Mesothelial cell of epicardium (in vitro differentiated cells): ENCODE measurements at regions not wholly inside any gene's neighbourhood (a gene's known extent, or its start where the extent isn't known, plus 50 kb on each side); places are given as distances from the start of the nearest gene placed in this dataset.

Experiments
- DNase-seq, 2 experiments: peaks; one replicate each; pipeline ENCODE4 v3.0.0; 2021; ENCODE audit warnings: low spot score in 2 of 2; ENCODE audit not compliant: unreplicated experiment in 2 of 2
- H3K27ac Mint-ChIP-seq: 2 replicates; pipeline ENCODE4 v1.8.0; 2021; ENCODE audit warnings: mixed read lengths
- H3K27me3 Mint-ChIP-seq: 2 replicates; pipeline ENCODE4 v1.8.0; 2021; ENCODE audit warnings: low read depth, mixed read lengths
- H3K36me3 Mint-ChIP-seq: 2 replicates; pipeline ENCODE4 v1.8.0; 2021; ENCODE audit warnings: mixed read lengths
- H3K4me1 Mint-ChIP-seq: 2 replicates; pipeline ENCODE4 v1.8.0; 2021; ENCODE audit warnings: mixed read lengths
- H3K4me3 Mint-ChIP-seq: 2 replicates; pipeline ENCODE4 v1.8.0; 2021; ENCODE audit warnings: mild to moderate bottlenecking, moderate library complexity, mixed read lengths
- H3K9me3 Mint-ChIP-seq: 2 replicates; pipeline ENCODE4 v1.8.0; 2021; ENCODE audit warnings: mixed read lengths
- TF ChIP-seq, protein P1 (sequence below): fragments of 200-600 bp; sonication (generic); IDR thresholded peaks from one replicate; pipeline ENCODE4 v1.5.0; 2021; ENCODE audit warnings: antibody characterized with exemption; ENCODE audit not compliant: unreplicated experiment

DNA sequence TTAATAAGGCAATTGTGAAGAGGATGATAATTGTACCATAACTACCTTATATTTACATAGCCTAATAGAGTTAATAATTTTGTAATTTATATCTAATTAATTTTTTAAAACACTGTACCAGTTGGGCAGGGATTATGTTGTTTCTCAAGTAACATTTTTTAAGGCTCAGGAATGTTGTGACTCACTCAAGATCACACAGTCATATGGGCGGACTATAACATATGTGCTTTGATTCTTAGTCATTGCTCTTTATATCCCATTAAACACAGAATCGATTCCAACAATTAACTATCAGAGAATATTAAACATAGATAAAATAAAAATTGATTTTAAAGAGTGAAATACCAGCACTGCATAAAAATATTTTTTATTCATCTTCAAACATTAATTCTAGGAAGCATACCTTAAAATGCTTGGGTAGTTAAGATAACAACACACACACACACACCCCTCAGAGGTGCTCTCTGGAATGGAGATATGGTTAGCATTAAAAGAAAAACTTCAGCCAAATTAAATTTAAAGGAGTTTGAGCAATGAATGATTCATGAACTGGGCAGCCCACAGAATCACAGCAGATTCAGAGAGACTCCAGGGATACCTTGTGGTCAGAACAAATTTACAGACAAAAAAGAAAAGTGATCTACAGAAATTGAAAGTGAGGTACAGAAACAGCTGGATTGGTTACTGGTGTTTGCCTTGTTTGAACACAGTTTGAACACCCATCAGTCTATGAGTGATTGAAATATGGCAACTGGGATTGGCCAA is 869.4 kb upstream of the ID2 start:
- no peaks in the 10 kb centered on the region for H3K36me3 Mint-ChIP-seq
- H3K4me3 Mint-ChIP-seq = no peak overlapping the region
- TF ChIP-seq, protein P1, sequence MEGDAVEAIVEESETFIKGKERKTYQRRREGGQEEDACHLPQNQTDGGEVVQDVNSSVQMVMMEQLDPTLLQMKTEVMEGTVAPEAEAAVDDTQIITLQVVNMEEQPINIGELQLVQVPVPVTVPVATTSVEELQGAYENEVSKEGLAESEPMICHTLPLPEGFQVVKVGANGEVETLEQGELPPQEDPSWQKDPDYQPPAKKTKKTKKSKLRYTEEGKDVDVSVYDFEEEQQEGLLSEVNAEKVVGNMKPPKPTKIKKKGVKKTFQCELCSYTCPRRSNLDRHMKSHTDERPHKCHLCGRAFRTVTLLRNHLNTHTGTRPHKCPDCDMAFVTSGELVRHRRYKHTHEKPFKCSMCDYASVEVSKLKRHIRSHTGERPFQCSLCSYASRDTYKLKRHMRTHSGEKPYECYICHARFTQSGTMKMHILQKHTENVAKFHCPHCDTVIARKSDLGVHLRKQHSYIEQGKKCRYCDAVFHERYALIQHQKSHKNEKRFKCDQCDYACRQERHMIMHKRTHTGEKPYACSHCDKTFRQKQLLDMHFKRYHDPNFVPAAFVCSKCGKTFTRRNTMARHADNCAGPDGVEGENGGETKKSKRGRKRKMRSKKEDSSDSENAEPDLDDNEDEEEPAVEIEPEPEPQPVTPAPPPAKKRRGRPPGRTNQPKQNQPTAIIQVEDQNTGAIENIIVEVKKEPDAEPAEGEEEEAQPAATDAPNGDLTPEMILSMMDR = no peak
- no peaks in the 10 kb centered on the region for H3K27me3 Mint-ChIP-seq
- DNase-seq = no peak
- peaks cover 4% of the 10 kb centered on the region for H3K4me1 Mint-ChIP-seq
- no peak overlapping the region for H3K27ac Mint-ChIP-seq
- H3K9me3 Mint-ChIP-seq = peaks cover 4% of the 10 kb centered on the region

DNA sequence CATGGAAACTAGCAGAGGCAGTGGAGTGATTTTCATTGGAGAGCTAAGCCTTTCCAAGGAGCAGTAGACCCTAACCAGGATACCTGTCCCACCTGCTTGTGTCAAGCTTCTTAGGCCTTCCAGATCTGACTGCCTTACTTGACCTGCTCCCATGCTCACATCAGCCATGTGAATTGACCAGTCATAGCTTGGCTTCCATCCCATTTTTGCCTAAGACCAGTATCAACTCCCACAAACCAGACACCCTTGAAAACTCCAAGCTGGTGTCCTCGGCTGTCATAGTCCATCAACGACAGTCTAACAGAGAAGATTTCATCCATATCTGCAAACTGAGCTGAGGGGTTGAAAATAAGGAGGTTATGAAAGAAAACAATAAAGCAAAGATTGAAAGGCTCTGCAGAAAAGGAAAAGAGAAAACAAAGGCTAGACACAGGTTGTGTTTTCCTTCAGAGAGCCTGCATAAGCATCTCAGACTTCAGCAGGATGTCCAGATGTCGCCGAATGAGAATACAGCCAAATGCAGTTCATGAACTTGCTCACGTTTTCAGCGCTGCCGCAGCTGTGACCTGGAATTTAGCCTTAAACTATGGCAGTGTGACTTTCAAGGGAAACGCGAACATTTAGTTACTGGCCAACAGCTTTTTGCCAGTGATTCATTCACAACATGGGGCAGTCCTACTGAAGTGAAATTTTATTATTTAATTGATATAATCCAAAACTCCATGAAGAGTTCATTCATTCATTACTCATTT is 868.1 kb upstream of the ID2 start:
- H3K27me3 Mint-ChIP-seq = no peaks in the 10 kb centered on the region
- no peaks in the 10 kb centered on the region for H3K36me3 Mint-ChIP-seq

DNA sequence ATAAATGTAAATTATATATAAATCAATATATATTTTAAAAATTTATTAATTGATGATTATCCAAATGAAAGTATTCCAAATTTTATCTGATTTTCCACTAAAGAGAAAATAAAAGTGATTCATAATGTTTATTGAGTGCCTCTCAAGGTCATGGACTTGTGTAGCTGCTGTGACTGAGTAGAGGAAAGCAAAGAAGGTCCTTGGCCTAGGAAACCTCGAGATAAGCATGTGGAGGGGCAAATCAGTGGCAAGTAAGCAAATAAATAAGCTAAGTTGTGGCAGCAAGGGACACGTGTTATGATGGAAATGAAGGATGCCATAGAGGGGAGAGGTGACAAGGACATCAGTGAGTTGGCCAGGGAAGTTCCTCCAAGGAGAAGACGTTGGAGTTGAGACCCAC is 866.1 kb upstream of the ID2 start:
- H3K27me3 Mint-ChIP-seq = no peaks in the 10 kb centered on the region
- H3K36me3 Mint-ChIP-seq = no peaks in the 10 kb centered on the region
- TF ChIP-seq, protein P1 = no peak
- no peak overlapping the region for H3K27ac Mint-ChIP-seq
- H3K4me3 Mint-ChIP-seq = no peak overlapping the region
- peaks cover 4% of the 10 kb centered on the region for H3K9me3 Mint-ChIP-seq
- no peak for DNase-seq
- peaks cover 4% of the 10 kb centered on the region for H3K4me1 Mint-ChIP-seq

More for the DNA sequence above, 868.1 kb upstream of the ID2 start:
- no peak overlapping the region for H3K27ac Mint-ChIP-seq
- TF ChIP-seq, protein P1 = no peak
- H3K4me1 Mint-ChIP-seq = peaks cover 4% of the 10 kb centered on the region
- no peak for DNase-seq
- peaks cover 4% of the 10 kb centered on the region for H3K9me3 Mint-ChIP-seq
- H3K4me3 Mint-ChIP-seq = no peak overlapping the region

DNA sequence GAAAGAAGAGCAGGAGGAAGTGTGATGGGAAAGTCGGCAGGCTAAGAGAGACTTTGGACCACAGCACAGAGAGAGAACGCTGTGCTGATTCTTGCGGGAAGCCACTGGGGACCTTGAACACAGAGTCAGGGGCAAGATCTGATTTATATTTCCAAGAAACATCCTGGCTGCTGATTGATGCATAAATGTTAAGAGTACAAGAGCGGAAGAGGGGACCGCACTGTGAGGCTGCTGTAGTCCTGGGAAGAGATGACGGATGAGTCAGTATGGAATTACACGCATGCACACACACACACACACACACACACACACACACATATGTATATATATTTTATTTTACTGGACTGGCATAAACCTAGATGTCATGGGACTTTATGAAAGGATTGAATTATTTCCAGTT is 865.6 kb upstream of the ID2 start:
- Mint-ChIP-seq H3K4me1 (peaks cover 4% of the 10 kb centered on the region), H3K27me3 (no peaks in the 10 kb centered on the region), H3K36me3 (no peaks in the 10 kb centered on the region), H3K4me3 (no peak overlapping the region), H3K9me3 (peaks cover 4% of the 10 kb centered on the region), H3K27ac (no peak overlapping the region)
- no peak for DNase-seq
- TF ChIP-seq, protein P1 = no peak

DNA sequence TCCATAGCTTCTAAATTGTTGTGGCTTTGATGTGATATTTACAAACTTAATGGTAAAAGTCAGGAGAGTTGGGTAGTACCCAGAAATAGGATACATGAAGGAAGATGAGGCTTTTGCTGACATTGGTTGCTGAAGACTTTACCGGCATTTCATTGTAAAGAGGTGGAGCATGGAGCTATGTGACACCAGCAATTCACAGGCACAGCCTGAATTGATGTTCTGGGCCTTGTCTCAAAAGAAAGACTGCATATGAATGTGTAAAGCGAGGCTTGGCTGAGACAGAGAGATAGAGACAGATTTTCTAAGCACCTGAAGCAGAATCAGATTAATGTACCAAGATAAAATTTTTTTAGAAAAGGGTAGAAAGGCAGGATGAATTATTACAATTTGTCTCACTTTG is 864.9 kb upstream of the ID2 start:
- Mint-ChIP-seq H3K36me3 (no peaks in the 10 kb centered on the region), H3K4me1 (peaks cover 4% of the 10 kb centered on the region), H3K4me3 (no peak overlapping the region), H3K27ac (no peak overlapping the region), H3K27me3 (no peaks in the 10 kb centered on the region), H3K9me3 (peaks cover 4% of the 10 kb centered on the region)
- DNase-seq = no peak
- TF ChIP-seq, protein P1 = no peak
